H1 (cell line): ENCODE measurements at regions not wholly inside any gene's neighbourhood (a gene's known extent, or its start where the extent isn't known, plus 50 kb on each side); places are given as distances from the start of the nearest gene placed in this dataset.

ENCODE experiments used
- PHF8 ChIP-seq: fragments of 200-600 bp; sonication (generic); conservative IDR thresholded peaks from 2 replicates; pipeline ENCODE4 v1.7.1; 2012; ENCODE audit warnings: low read depth, mild to moderate bottlenecking, inconsistent platforms, low read length, moderate library complexity
- TAF1 ChIP-seq: IDR thresholded peaks from 2 replicates; pipeline ENCODE4 v1.6.1; 2011; ENCODE audit warnings: mild to moderate bottlenecking, low read depth, low read length
- TF ChIP-seq, protein P1 (sequence below): fragments of 300-600 bp; sonication (generic); IDR thresholded peaks from 2 replicates; pipeline ENCODE4 v1.7.1; 2012; ENCODE audit warnings: low read length, moderate library complexity, mild to moderate bottlenecking, inconsistent platforms; ENCODE audit not compliant: insufficient replicate concordance
- TF ChIP-seq, protein P2 (sequence below), 3 experiments: IDR thresholded peaks; 1 replicate in 2 of 3; 2 replicates in 1 of 3; pipeline versions ENCODE4 v1.5.1 to v1.6.1; 2011; ENCODE audit warnings: low read length in 3 of 3, mild to moderate bottlenecking in 3 of 3, inconsistent platforms in 2 of 3, low read depth in 1 of 3, moderate library complexity in 1 of 3; ENCODE audit not compliant: insufficient read depth in 1 of 3; ENCODE audit errors: control extremely low read depth in 1 of 3

DNA sequence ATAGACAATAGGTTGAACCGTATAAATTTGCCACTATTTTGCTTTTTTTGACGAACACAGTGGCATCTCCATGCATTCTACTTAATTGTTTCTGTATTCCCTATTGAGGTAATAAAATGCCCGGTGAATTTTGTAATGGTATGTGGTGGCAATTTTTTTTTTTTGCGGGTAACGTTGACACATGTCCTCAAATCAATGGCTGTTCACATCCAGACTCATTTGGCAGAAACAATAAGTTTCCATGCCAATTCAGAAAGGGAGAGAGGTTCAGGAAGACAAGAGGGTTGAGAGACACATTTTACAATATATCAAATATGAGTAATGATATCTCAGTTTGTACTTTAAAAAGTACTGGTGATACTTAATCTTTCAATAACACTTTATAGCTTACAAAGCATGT lies 463.9 kb downstream of the WDR72 start (continued):
- TF ChIP-seq, protein P1, sequence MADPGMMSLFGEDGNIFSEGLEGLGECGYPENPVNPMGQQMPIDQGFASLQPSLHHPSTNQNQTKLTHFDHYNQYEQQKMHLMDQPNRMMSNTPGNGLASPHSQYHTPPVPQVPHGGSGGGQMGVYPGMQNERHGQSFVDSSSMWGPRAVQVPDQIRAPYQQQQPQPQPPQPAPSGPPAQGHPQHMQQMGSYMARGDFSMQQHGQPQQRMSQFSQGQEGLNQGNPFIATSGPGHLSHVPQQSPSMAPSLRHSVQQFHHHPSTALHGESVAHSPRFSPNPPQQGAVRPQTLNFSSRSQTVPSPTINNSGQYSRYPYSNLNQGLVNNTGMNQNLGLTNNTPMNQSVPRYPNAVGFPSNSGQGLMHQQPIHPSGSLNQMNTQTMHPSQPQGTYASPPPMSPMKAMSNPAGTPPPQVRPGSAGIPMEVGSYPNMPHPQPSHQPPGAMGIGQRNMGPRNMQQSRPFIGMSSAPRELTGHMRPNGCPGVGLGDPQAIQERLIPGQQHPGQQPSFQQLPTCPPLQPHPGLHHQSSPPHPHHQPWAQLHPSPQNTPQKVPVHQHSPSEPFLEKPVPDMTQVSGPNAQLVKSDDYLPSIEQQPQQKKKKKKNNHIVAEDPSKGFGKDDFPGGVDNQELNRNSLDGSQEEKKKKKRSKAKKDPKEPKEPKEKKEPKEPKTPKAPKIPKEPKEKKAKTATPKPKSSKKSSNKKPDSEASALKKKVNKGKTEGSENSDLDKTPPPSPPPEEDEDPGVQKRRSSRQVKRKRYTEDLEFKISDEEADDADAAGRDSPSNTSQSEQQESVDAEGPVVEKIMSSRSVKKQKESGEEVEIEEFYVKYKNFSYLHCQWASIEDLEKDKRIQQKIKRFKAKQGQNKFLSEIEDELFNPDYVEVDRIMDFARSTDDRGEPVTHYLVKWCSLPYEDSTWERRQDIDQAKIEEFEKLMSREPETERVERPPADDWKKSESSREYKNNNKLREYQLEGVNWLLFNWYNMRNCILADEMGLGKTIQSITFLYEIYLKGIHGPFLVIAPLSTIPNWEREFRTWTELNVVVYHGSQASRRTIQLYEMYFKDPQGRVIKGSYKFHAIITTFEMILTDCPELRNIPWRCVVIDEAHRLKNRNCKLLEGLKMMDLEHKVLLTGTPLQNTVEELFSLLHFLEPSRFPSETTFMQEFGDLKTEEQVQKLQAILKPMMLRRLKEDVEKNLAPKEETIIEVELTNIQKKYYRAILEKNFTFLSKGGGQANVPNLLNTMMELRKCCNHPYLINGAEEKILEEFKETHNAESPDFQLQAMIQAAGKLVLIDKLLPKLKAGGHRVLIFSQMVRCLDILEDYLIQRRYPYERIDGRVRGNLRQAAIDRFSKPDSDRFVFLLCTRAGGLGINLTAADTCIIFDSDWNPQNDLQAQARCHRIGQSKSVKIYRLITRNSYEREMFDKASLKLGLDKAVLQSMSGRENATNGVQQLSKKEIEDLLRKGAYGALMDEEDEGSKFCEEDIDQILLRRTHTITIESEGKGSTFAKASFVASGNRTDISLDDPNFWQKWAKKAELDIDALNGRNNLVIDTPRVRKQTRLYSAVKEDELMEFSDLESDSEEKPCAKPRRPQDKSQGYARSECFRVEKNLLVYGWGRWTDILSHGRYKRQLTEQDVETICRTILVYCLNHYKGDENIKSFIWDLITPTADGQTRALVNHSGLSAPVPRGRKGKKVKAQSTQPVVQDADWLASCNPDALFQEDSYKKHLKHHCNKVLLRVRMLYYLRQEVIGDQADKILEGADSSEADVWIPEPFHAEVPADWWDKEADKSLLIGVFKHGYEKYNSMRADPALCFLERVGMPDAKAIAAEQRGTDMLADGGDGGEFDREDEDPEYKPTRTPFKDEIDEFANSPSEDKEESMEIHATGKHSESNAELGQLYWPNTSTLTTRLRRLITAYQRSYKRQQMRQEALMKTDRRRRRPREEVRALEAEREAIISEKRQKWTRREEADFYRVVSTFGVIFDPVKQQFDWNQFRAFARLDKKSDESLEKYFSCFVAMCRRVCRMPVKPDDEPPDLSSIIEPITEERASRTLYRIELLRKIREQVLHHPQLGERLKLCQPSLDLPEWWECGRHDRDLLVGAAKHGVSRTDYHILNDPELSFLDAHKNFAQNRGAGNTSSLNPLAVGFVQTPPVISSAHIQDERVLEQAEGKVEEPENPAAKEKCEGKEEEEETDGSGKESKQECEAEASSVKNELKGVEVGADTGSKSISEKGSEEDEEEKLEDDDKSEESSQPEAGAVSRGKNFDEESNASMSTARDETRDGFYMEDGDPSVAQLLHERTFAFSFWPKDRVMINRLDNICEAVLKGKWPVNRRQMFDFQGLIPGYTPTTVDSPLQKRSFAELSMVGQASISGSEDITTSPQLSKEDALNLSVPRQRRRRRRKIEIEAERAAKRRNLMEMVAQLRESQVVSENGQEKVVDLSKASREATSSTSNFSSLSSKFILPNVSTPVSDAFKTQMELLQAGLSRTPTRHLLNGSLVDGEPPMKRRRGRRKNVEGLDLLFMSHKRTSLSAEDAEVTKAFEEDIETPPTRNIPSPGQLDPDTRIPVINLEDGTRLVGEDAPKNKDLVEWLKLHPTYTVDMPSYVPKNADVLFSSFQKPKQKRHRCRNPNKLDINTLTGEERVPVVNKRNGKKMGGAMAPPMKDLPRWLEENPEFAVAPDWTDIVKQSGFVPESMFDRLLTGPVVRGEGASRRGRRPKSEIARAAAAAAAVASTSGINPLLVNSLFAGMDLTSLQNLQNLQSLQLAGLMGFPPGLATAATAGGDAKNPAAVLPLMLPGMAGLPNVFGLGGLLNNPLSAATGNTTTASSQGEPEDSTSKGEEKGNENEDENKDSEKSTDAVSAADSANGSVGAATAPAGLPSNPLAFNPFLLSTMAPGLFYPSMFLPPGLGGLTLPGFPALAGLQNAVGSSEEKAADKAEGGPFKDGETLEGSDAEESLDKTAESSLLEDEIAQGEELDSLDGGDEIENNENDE, result no peak
- TF ChIP-seq, protein P2, sequence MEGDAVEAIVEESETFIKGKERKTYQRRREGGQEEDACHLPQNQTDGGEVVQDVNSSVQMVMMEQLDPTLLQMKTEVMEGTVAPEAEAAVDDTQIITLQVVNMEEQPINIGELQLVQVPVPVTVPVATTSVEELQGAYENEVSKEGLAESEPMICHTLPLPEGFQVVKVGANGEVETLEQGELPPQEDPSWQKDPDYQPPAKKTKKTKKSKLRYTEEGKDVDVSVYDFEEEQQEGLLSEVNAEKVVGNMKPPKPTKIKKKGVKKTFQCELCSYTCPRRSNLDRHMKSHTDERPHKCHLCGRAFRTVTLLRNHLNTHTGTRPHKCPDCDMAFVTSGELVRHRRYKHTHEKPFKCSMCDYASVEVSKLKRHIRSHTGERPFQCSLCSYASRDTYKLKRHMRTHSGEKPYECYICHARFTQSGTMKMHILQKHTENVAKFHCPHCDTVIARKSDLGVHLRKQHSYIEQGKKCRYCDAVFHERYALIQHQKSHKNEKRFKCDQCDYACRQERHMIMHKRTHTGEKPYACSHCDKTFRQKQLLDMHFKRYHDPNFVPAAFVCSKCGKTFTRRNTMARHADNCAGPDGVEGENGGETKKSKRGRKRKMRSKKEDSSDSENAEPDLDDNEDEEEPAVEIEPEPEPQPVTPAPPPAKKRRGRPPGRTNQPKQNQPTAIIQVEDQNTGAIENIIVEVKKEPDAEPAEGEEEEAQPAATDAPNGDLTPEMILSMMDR (IDR thresholded peaks at IDR 0.05; ENCODE audit: control extremely low read depth in 1 of 3, insufficient read depth in 1 of 3, low read depth in 1 of 3, low read length in 3 of 3), result no peak
- TF ChIP-seq TAF1 (no peak), PHF8 (no peak)
